H1 (cell line): ENCODE measurements at regions not wholly inside any gene's neighbourhood (a gene's known extent, or its start where the extent isn't known, plus 50 kb on each side); places are given as distances from the start of the nearest gene placed in this dataset.

Experiments
- CTCF ChIA-PET: fragments of 300-600 bp; sonication (Branson Sonifier 250); formaldehyde crosslinking; loops from one replicate; lab custom pipeline; 2021; ENCODE audit not compliant: partially characterized antibody; lab: Charles Lee
- POLR2A ChIA-PET: fragments of 300-600 bp; sonication (Branson Sonifier 250); formaldehyde crosslinking; loops from one replicate; lab custom pipeline; 2021; ENCODE audit warnings: inconsistent platforms; ENCODE audit not compliant: partially characterized antibody; lab: Charles Lee
- DNase-seq, 2 experiments: peaks; one replicate each; pipeline versions ENCODE4 v3.0.0 to v3.0.0-alpha.2; 2010 to 2022; ENCODE audit warnings: low spot score in 2 of 2, low read depth in 1 of 2, mixed read lengths in 1 of 2
- FAIRE-seq: peaks from 2 replicates; lab custom pipeline; 2011; peaks lifted over from hg19 to GRCh38; lab: Jason Lieb, UNC
- H2AFZ ChIP-seq: 2 replicates; pipeline ENCODE4 v1.8.1; 2012; ENCODE audit warnings: low read length, inconsistent platforms
- H2AK5ac ChIP-seq: 2 replicates; pipeline ENCODE4 v1.6.1; 2013; ENCODE audit warnings: low read depth, low read length
- H2BK120ac ChIP-seq: replicated peaks from 2 replicates; pipeline ENCODE3; 2013; ENCODE audit warnings: low read depth, low read length, inconsistent platforms
- H2BK12ac ChIP-seq: 2 replicates; pipeline ENCODE4 v1.6.1; 2013; ENCODE audit warnings: low read depth, low read length
- H2BK15ac ChIP-seq: 2 replicates; pipeline ENCODE4 v1.6.1; 2013; ENCODE audit warnings: low read length
- H2BK20ac ChIP-seq: 2 replicates; pipeline ENCODE4 v1.6.1; 2013; ENCODE audit warnings: low read length
- H2BK5ac ChIP-seq: 2 replicates; pipeline ENCODE4 v1.6.1; 2013; ENCODE audit warnings: low read depth, low read length
- H3K14ac ChIP-seq: 2 replicates; pipeline ENCODE4 v1.6.1; 2013; ENCODE audit warnings: inconsistent platforms; ENCODE audit not compliant: insufficient read length
- H3K18ac ChIP-seq: 2 replicates; pipeline ENCODE4 v1.6.1; 2013; ENCODE audit warnings: low read length; ENCODE audit errors: extremely low read depth
- H3K23ac ChIP-seq: 2 replicates; pipeline ENCODE4 v1.6.1; 2013; ENCODE audit warnings: inconsistent platforms; ENCODE audit not compliant: insufficient read length
- H3K23me2 ChIP-seq: 2 replicates; pipeline ENCODE4 v1.6.1; 2013; ENCODE audit warnings: low read depth, low read length
- H3K27ac ChIP-seq: 2 replicates; pipeline ENCODE4 v1.6.1; 2011; ENCODE audit warnings: low read depth, low read length, inconsistent platforms
- H3K27me3 ChIP-seq, 4 experiments: replicated peaks in 1 of 4; 1 replicate in 1 of 4; 2 replicates in 3 of 4; pipeline versions ENCODE4 v1.6.1 to v1.8.1; 2011 to 2013; ENCODE audit warnings: low read length in 3 of 4, mild to moderate bottlenecking in 3 of 4, inconsistent platforms in 2 of 4, mixed read lengths in 2 of 4, moderate library complexity in 1 of 4; ENCODE audit not compliant: control insufficient read depth in 3 of 4, insufficient read depth in 3 of 4; ENCODE audit errors: extremely low read depth in 1 of 4
- H3K36me3 ChIP-seq, 4 experiments: 2 replicates each; pipeline versions ENCODE4 v1.6.1 to v1.8.1; 2011 to 2013; ENCODE audit warnings: mild to moderate bottlenecking in 4 of 4, low read length in 3 of 4, moderate library complexity in 2 of 4, control low read depth in 1 of 4, inconsistent platforms in 1 of 4; ENCODE audit not compliant: insufficient read depth in 4 of 4, control insufficient read depth in 2 of 4
- H3K4ac ChIP-seq: replicated peaks from 2 replicates; pipeline ENCODE3; 2013; ENCODE audit warnings: low read length, low read depth, mixed read lengths, inconsistent platforms; ENCODE audit not compliant: insufficient read length
- H3K4me1 ChIP-seq, 4 experiments: replicated peaks in 1 of 4; 1 replicate in 1 of 4; 2 replicates in 3 of 4; pipeline versions ENCODE4 v1.6.1 to v1.8.1; 2011 to 2013; ENCODE audit warnings: low read length in 3 of 4, inconsistent platforms in 2 of 4, mixed read lengths in 1 of 4; ENCODE audit not compliant: insufficient read depth in 4 of 4, control insufficient read depth in 3 of 4
- H3K4me2 ChIP-seq, 2 experiments: 2 replicates each; pipeline versions ENCODE4 v1.6.1 to v1.8.1; 2011 to 2013; ENCODE audit warnings: low read depth in 2 of 2, low read length in 2 of 2, control low read depth in 1 of 2, inconsistent platforms in 1 of 2, mild to moderate bottlenecking in 1 of 2; ENCODE audit not compliant: insufficient read depth in 1 of 2
- H3K4me3 ChIP-seq, 4 experiments: fragments of 200-600, 300-600 bp in 1 of 4; sonication (generic), shearing (Covaris generic), sonication (Bioruptor Twin) in 1 of 4; 2 replicates each; pipeline versions ENCODE4 v1.5.1 to v1.8.1; 2011 to 2016; ENCODE audit warnings: low read length in 4 of 4, low read depth in 3 of 4, control low read depth in 2 of 4, inconsistent platforms in 2 of 4, mild to moderate bottlenecking in 2 of 4, mixed read lengths in 1 of 4, moderate library complexity in 1 of 4; ENCODE audit not compliant: insufficient read depth in 2 of 4; ENCODE audit errors: extremely low read depth in 1 of 4
- H3K56ac ChIP-seq: replicated peaks from 2 replicates; pipeline ENCODE3; 2013; ENCODE audit warnings: low read depth, mild to moderate bottlenecking, mixed read lengths, low read length, inconsistent platforms; ENCODE audit not compliant: insufficient read length
- H3K79me1 ChIP-seq: 2 replicates; pipeline ENCODE4 v1.6.1; 2013; ENCODE audit warnings: low read depth, low read length, control low read depth
- H3K79me2 ChIP-seq, 2 experiments: 2 replicates each; pipeline versions ENCODE4 v1.6.1 to v1.8.1; 2012 to 2013; ENCODE audit warnings: low read length in 2 of 2, mild to moderate bottlenecking in 2 of 2, inconsistent platforms in 1 of 2; ENCODE audit not compliant: insufficient read depth in 2 of 2, control insufficient read depth in 1 of 2
- H3K9ac ChIP-seq, 4 experiments: replicated peaks in 1 of 4; 1 replicate in 1 of 4; 2 replicates in 3 of 4; pipeline versions ENCODE4 v1.6.1 to v1.8.1; 2011 to 2013; ENCODE audit warnings: low read depth in 3 of 4, low read length in 3 of 4, control low read depth in 2 of 4, mild to moderate bottlenecking in 2 of 4, moderate library complexity in 2 of 4, inconsistent platforms in 1 of 4; ENCODE audit errors: extremely low read depth in 1 of 4
- H3K9me3 ChIP-seq, 2 experiments: 2 replicates each; pipeline versions ENCODE4 v1.6.1 to v1.8.1; 2012 to 2013; ENCODE audit warnings: mild to moderate bottlenecking in 2 of 2, moderate library complexity in 2 of 2, control low read depth in 1 of 2, inconsistent platforms in 1 of 2, low read depth in 1 of 2, low read length in 1 of 2, mixed read lengths in 1 of 2; ENCODE audit not compliant: insufficient read depth in 2 of 2
- H4K20me1 ChIP-seq, 2 experiments: replicated peaks in 1 of 2; 2 replicates each; pipeline versions ENCODE3 to v1.8.1; 2011 to 2013; ENCODE audit warnings: inconsistent platforms in 2 of 2, low read length in 2 of 2, mild to moderate bottlenecking in 1 of 2; ENCODE audit not compliant: insufficient read depth in 2 of 2, control insufficient read depth in 1 of 2
- H4K5ac ChIP-seq: 2 replicates; pipeline ENCODE4 v1.6.1; 2013; ENCODE audit warnings: low read length, low read depth, mixed read lengths, inconsistent platforms; ENCODE audit not compliant: insufficient read length
- H4K8ac ChIP-seq: 2 replicates; pipeline ENCODE4 v1.8.0; 2013; ENCODE audit warnings: mild to moderate bottlenecking, moderate library complexity, low read length, inconsistent platforms; ENCODE audit not compliant: insufficient read depth; ENCODE audit errors: extremely low read depth
- H4K91ac ChIP-seq: replicated peaks from 2 replicates; pipeline ENCODE3; 2013; ENCODE audit warnings: low read length, mixed read lengths, inconsistent platforms; ENCODE audit not compliant: insufficient read length
- CREB1 ChIP-seq: IDR thresholded peaks from 2 replicates; pipeline ENCODE4 v1.6.1; 2012; ENCODE audit warnings: inconsistent platforms
- E2F6 ChIP-seq: IDR thresholded peaks from 2 replicates; pipeline ENCODE4 v1.6.1; 2012; ENCODE audit warnings: inconsistent platforms
- FOSL1 ChIP-seq: IDR thresholded peaks from 2 replicates; pipeline ENCODE4 v1.6.1; 2011; ENCODE audit warnings: mild to moderate bottlenecking, low read depth, low read length, moderate library complexity; ENCODE audit not compliant: insufficient read depth
- GABPA ChIP-seq: IDR thresholded peaks from 2 replicates; pipeline ENCODE4 v1.6.1; 2011; ENCODE audit warnings: mild to moderate bottlenecking, low read length, moderate library complexity, borderline replicate concordance; ENCODE audit not compliant: insufficient read depth
- MAFK ChIP-seq: IDR thresholded peaks from 2 replicates; pipeline ENCODE4 v1.6.1; 2012; ENCODE audit warnings: low read depth, mild to moderate bottlenecking, improper control_type of control experiment, low read length
- NANOG ChIP-seq: IDR thresholded peaks from 2 replicates; pipeline ENCODE4 v1.6.1; 2011; ENCODE audit warnings: low read length, low read depth, mild to moderate bottlenecking, inconsistent platforms; ENCODE audit not compliant: insufficient read depth, poor library complexity, severe bottlenecking
- POU5F1 ChIP-seq: IDR thresholded peaks from 2 replicates; pipeline ENCODE4 v1.6.1; 2011; ENCODE audit warnings: low read depth, mild to moderate bottlenecking, low read length, moderate library complexity
- RXRA ChIP-seq: IDR thresholded peaks from 2 replicates; pipeline ENCODE4 v1.6.1; 2011; ENCODE audit warnings: low read depth, mild to moderate bottlenecking, low read length, moderate library complexity; ENCODE audit not compliant: insufficient read depth
- SAP30 ChIP-seq: fragments of 300-600 bp; sonication (generic); IDR thresholded peaks from 2 replicates; pipeline ENCODE4 v1.7.1; 2012; ENCODE audit warnings: low read length, moderate library complexity, mild to moderate bottlenecking, inconsistent platforms; ENCODE audit not compliant: insufficient read depth, insufficient replicate concordance
- SP2 ChIP-seq: IDR thresholded peaks from 2 replicates; pipeline ENCODE4 v1.6.1; 2012; ENCODE audit warnings: mild to moderate bottlenecking, low read length, inconsistent platforms
- SUZ12 ChIP-seq: fragments of 200-600 bp; sonication (generic); IDR thresholded peaks from 2 replicates; pipeline ENCODE4 v1.6.1; 2012; ENCODE audit warnings: mild to moderate bottlenecking, inconsistent platforms, low read length, moderate library complexity, mixed read lengths
- TCF12 ChIP-seq: IDR thresholded peaks from 2 replicates; pipeline ENCODE4 v1.6.1; 2011; ENCODE audit warnings: low read depth, mild to moderate bottlenecking, low read length
- WGBS, 2 experiments: shearing (Covaris generic) in 1 of 2; methylation state at CpG; one replicate each; pipeline versions ENCODE4 v1.1.6 to v1.1.7; 2013 to 2015; ENCODE audit warnings: low lambda C conversion rate in 2 of 2, mixed read lengths in 2 of 2, inconsistent platforms in 1 of 2, low coverage in 1 of 2, missing lambda C conversion rate in 1 of 2; ENCODE audit not compliant: insufficient replicate concordance in 2 of 2, insufficient coverage in 1 of 2, insufficient read length in 1 of 2; ENCODE audit errors: extremely low coverage in 1 of 2, missing lambda C conversion rate in 1 of 2; 5-methylcytosine and 5-hydroxymethylcytosine counted together
- TF ChIP-seq, protein P1 (sequence below): IDR thresholded peaks from 2 replicates; pipeline ENCODE4 v1.6.1; 2011; ENCODE audit warnings: low read length, improper control_type of control experiment

DNA sequence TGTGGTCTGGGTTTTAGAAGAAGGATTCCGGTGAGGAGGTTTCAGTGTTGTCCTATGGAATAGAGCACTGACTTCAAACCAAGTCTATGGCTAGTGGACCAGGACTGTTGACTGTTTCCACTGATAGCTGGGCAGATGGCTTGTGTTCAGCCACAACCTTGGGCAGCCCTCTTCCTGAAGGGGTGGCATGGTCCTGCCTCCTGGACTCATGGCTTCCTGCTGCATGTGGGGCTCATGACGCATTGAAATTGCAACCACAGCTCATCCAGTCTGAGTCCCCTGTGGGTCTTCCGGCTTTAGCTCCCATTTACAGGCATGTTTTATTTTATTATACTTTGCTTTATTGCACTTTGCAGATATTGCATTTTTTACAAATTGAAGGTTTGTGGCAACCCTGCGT, 105.0 kb downstream of the B3GNT2 start:
- Histone ChIP-seq H4K8ac (no peak overlapping the region), H3K23ac (no peak overlapping the region), H3K9ac (no peak overlapping the region), H3K27ac (no peak overlapping the region), H3K23me2 (no peaks in the 10 kb centered on the region), H3K4me1 (peaks cover 2 to 12% (median 7%) of the 10 kb centered on the region in 4 experiments), H3K14ac (no peak overlapping the region), H3K4me2 (no peak overlapping the region), H3K79me2 (no peaks in the 10 kb centered on the region), H3K4me3 (no peak overlapping the region), H2AK5ac (no peak overlapping the region), H3K79me1 (no peaks in the 10 kb centered on the region), H4K20me1 (no peaks in the 10 kb centered on the region), H2BK120ac (no peak overlapping the region), H4K5ac (no peak overlapping the region), H3K18ac (0 out of 2 replicates have a peak overlapping the region, but pooled peaks have one; percentile 24), H2BK20ac (no peak overlapping the region), H3K4ac (no peak overlapping the region), H3K27me3 (no peaks in the 10 kb centered on the region; a peak in 1 of 7 replicates), H2BK15ac (0 out of 2 replicates have a peak overlapping the region, but pooled peaks have one; percentile 36), H3K36me3 (no peaks in the 10 kb centered on the region), H3K56ac (no peak overlapping the region), H4K91ac (no peak overlapping the region), H3K9me3 (no peaks in the 10 kb centered on the region), H2BK5ac (no peak overlapping the region), H2AFZ (no peak overlapping the region), H2BK12ac (0 out of 2 replicates have a peak overlapping the region, but pooled peaks have one; percentile 76)
- CTCF ChIA-PET, result interaction anchor here (0.6 to 3.9 kb wide), 21 partner anchors 8 to 457 kb away, joined by 3 to 25 read pairs (median 5); no protein-coding TSS in a partner anchor
- POLR2A ChIA-PET, result no interaction called here
- 87% methylated on average over 4 of the region's 4 CpGs; no CpG with 5 or more reads in 1 of the 2 experiments for WGBS, 2 experiments
- FAIRE-seq (no peak), DNase-seq (no peak)
- TF ChIP-seq RXRA (no peak), POU5F1 (no peak), NANOG (no peak), SUZ12 (no peak), GABPA (no peak), MAFK (no peak), TCF12 (no peak), FOSL1 (no peak), SAP30 (no peak), CREB1 (no peak), E2F6 (no peak), SP2 (no peak)
- TF ChIP-seq, protein P1, sequence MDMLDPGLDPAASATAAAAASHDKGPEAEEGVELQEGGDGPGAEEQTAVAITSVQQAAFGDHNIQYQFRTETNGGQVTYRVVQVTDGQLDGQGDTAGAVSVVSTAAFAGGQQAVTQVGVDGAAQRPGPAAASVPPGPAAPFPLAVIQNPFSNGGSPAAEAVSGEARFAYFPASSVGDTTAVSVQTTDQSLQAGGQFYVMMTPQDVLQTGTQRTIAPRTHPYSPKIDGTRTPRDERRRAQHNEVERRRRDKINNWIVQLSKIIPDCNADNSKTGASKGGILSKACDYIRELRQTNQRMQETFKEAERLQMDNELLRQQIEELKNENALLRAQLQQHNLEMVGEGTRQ, result no peak
